ENCODE measurements at regions not wholly inside any gene's neighbourhood (a gene's known extent, or its start where the extent isn't known, plus 50 kb on each side); places are given as distances from the start of the nearest gene placed in this dataset.

DNA sequence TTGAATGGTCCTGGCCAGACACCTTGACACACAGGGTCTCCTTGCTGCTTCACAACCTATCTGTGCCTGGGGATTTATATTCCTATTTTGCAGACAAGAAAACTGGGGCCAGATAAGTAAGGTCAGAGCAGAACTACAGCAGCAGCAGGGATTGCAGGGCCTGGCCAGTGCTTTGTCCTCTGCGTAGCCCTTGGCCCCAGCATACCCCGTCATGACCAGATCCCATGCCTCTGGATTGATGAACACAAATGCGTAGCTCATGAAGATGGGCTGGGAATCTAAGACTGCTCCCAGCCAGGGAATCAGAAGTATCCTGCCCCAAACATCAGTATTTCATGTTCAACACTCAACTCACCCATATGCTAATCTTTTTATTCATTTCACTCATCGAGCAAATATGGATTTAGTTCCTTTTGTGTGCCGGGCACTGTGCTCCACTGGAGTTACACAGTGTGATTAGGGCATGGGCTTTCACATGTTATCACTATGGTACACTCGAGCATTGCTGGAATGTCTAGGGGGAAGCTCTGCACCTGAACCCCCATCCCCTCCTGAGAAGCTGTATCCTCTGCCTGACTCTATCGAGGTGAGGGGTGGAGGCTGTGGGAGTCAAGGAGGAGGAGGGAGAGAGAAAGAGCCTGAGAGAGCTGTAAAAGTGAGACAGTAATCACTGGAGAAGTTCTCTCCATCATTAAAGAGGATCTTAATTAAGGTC is 143.3 kb downstream of the CYP26B1 start:
- DNase-seq (ENCODE audit: low spot score): no peak

DNA sequence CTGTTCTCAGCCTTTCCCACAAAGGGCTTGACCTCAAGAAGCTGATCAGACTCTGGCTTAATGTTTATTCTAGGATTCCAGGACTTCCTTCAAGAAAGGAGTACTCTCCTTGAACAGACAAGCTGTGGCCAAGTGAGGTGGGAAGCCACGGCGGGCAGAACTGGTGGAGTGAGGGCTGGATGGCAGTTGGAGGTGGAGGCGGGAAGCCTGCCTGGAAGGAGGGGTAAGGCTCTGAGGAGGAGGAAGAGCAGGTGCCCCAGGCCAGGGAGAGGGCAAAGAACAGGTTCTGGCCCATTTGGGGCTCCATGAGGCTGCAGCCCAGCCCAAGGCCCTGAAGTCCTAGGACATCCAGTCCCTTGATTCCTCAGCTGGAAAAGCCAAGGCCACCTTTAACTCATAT is 143.9 kb downstream of the CYP26B1 start:
- no peak for DNase-seq (ENCODE audit: low spot score)

DNA sequence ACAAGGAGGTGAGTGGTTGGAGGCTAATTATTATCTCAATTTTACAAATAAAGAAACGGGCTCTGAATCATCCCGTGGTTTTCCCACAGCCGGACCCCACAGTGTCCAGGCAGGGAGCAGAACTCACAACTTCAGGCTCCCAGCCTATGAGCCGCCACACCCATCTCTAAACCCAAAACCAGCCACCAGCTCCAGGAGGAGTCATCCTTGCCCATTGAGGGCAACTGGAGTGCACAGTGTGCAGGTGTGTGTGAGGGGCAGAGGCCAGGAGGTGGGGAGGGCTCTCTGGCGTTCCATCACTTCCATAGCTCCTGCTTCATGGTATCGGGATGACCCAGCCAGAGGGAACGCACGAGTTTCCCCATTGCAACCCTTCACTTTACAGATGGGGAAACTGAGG is 144.5 kb downstream of the CYP26B1 start:
- DNase-seq (ENCODE audit: low spot score): no peak

DNA sequence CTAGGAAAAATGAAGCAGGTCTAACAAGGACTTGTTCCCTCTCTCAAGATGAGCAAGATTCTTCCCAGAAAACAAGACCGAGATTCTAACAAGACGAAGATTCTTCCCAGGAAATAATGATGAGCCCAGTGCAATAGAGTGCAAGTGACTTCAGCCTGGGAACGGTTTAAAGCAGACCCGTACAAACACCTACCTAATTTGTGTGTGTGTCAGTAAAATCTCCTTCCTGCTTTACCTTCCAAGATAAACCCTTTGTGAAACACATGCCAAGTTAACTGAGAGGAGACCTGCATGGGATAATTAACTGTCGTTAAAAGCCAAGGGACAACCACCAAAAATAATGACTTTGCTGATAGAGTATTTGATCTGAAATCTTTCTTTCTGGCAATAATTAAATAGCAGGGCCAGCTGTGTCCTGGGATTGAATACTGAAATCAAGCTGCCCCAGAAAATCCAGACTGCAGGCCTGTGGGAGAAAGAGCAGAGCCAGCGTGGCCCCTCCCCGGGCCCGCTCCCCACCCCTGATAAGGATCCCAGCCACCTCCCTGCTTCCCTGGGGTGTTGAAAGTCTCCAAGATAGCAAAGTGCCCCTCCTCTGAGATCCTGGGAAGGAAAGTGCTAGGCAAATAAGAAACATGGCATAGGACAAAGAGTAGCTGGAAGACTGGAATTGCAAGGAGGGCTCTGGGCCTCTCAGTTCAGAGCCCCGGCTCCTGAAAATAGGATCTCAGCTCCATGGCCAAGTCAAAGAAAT is 145.5 kb downstream of the CYP26B1 start:
- DNase-seq (ENCODE audit: low spot score): no peak

DNA sequence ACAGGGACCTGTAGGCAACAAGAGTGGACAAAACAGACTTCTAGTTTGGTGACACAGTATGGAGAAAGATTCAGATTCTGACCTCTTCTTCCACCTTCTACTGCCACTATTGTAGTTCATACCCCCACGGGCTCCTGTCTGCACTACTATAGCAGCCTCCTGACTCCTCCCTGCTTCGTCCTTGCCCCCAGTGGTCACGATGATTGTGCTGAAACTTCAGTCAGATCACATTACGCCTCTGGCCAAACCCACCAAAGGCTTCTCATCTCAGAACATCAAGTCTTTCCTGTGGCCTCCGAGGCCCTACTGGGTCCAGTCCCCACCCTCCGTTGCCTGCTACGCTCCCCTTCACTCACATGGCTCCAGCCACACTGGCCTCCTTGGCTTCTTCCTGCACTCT is 147.6 kb downstream of the CYP26B1 start:
- no peak for DNase-seq (ENCODE audit: low spot score)

DNA sequence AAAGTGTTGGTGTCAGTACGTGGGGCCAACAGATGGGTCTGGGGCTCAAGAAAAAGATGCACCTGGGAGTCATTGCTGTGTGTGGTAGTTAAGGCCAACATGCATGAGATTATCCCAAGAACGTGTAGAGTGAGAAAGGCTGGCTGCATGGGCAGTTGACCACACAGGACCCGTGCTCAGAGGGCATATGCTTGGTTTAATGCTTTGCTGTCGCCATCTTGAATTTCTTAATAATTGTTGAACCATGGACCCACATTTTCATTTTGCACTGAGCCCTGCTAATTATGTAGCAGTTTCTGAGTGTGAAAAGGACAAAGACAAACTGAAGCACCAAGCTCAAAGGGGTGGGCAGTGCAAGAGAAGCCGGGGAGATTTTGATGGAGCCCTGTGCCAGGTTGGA is 148.1 kb downstream of the CYP26B1 start:
- no peak for DNase-seq (ENCODE audit: low spot score)

DNA sequence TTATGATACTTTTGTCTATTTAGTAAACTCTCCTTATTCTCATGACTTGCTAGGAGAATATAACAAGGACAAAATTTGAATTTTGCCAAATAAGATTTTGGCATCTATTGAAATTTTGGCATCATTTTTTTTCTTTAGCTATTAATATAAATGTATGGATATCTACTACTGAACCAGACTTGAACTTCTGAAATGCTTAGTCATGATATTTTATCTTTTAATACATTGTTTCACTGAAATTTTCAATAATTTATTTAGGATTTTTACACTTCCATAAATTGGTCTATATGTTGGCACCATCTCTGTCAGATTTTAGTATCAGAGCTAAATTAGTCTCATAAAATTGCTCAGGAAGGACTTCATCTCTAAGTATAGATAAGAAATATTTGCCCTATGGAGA is 149.8 kb downstream of the CYP26B1 start:
- no peak for DNase-seq (ENCODE audit: low spot score)

DNA sequence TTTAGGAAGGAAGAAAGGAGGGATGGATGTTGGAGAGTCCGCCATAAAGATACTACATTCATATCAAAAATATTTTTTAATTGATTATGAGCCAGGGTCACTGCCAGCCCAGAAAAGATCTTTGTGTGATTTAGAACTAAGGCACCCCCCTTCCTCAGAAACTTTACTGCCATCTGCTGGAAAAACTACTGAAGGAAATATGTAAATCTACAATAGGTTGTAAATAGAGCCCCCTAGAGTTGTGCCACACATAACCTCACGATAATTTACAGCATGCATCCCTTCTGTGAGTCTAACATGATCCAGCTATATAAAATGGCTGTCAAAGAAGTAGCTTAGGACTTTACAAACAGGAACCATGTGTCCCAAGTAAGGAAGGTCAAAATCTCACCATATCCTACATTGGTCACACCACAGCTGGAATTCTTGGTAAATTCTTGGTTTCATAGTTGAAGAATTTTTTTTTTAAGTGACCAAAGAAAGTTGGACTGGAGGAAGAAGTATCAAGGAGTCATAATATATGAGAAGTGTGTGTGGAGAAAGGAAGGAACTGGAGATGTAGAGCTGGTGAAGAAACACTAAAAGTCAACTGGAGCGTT is 152.5 kb downstream of the CYP26B1 start:
- DNase-seq (ENCODE audit: low spot score): peak; percentile 8

DNA sequence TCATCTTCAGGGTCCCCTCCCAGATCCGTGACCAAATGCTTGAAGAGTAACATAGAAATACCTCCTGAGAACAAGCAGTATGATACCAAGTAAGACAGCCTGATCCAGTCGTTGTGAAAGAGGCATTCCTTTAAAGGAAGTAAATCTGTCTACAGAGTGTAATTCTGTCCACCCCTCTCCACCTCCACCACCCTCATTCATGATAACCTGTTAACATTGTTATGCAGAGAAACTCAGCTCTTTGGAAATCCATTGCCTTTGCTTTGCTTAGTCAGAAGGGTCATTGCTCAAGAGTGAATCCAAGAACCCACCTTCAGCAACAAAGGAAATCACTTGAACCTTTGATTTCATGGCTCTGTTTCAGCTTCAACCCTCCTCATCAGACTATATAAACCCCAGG is 155.6 kb downstream of the CYP26B1 start:
- no peak for DNase-seq (ENCODE audit: low spot score)

DNA sequence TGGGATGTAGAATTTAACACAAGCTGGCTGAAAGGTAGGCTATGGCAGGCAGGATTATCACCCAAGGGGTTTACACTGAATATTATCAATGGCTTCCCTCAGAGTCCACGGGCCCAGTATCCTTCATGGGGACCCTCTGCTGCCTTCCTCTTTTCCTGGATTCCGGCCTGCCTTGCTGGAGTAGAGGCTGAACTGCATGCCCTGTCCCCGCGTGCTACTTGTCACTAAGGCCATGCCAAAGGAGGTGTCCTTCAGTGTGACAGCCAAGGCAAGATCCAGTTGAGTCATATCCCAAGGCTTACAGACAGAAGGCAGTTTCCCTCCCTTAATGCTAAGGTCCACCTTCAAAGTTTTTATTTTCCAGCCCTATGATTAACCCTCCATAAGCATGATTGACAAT is 156.3 kb downstream of the CYP26B1 start:
- no peak for DNase-seq (ENCODE audit: low spot score)

DNA sequence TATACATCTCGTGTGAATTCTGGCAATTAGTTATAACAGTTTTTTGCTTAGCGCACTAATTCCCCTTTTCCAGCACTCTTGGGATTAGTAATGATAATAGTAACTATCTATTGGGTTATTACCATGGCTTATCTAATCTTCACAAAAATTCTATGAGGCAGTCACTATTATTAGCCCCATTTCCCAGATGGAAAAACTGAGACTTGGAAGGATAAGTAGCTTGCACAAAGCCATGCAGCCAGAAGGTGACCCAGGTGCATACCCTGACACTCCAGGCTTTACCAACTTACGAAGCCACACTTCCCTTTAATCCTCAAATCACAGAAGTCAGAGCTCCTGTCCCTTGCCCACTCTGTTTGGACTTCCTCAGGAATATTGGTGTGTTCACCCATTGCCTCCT is 156.8 kb downstream of the CYP26B1 start:
- DNase-seq (ENCODE audit: low spot score): no peak

DNA sequence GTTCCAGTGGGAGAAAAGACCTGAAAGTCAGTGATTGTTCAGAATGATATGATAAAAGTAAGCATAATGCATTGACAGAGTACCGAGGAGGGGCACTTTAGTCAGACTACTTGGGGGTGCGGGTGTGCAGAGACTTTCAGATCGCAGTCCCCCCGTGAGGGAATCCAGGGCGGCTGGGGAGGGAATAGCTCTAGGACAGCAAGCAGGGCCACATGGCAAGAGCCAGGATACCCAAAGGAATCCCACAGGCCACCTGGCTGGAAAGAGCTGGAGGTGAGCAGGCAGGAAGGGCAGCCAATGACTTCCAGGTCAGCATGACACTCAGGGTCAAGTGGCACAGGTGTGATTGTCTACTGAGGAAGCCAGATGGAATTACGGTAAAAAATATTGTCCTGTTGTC is 157.5 kb downstream of the CYP26B1 start:
- DNase-seq (ENCODE audit: low spot score): no peak

DNA sequence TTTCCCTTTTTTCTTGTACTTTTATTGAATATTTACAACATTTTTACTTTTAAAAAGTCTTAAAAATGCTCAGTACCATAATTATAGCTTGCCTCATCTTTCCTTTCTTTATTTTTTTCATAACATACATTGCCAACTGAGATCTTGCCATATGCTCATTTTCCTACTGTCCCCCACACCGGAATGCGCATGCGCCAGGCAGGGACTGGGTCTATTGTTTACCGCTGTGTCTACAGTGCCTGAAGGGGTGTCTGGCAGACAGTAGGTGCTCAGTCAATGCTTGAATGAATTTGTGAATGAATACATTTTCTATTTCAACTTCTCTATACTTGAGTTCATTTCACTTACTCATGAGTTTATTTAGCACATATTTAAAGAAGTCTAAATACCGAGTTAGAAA is 158.0 kb downstream of the CYP26B1 start:
- no peak for DNase-seq (ENCODE audit: low spot score)

DNA sequence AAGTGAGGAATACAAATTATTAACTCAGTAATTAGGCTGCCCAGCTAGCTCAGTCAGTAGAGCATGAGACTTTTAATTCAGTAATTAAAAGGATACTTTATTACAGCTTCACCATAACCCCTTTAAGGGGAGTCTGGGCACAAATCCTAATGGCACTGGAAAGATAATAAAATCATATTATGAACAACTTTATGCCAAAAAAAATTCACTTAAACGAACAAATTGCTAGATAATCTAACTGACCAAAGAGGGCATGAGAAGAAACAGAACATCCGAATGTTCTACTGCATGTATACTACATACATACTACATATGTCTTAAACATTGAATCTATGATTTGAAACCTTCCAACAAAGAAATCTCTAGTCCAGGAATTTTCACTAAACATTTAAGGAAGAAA is 159.5 kb downstream of the CYP26B1 start:
- no peak for DNase-seq (ENCODE audit: low spot score)

DNA sequence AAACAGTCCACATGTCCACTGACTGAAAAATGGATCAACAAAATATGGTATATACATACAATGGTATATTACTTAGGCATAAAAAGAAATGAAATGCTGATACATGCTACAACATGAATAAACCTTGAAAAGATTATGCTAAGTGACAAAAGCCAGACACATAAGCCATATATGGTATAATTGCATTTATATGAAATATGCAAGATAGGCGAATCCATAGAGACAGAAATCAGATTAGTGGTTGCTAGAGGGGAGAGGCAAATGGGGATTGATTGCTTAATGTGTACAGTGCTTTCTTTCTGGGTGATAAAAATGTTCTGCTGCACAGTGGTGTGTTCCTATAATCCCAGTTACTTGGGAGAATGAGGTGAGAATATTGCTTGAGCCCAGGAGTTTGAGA is 171.0 kb downstream of the CYP26B1 start:
- no peak for DNase-seq (ENCODE audit: low spot score)

DNA sequence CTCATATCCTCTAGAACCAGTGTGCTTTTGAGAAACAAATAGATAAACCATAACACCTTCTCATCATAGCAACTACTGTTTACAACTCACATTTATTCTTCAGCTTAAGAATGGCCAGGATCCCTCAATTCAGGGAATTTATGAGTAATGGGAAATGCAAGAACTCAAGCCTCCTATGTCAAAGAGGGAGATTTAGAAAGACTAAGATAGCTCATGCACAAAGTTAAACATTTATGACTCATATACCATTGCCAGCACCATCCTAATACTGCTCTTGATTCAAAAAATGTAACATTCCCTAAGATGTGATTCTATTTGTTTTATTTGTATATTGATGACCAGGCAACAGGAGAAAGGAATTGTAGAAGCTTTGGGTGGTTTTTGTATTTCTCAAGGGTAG is 172.8 kb downstream of the CYP26B1 start:
- DNase-seq (ENCODE audit: low spot score): no peak

DNA sequence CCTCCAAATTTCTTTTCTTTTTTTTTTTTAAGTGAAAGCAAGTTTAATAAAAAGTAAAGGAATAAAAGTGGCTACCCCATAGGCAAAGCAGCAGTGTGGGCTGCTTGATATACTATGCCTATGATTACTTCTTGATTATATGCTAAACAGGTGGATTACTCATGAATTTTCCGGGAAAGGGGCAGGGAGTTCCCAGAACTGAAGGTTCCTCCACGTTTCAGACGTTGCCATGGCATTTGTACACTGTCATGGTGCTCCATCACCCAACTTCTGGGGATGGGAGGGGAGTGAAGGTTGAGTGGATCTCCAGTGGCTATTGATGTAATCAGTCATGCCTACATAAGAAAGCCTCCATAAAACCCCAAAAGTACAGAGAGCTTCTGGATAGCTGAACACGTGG is 176.2 kb downstream of the CYP26B1 start:
- no peak for DNase-seq (ENCODE audit: low spot score)

DNA sequence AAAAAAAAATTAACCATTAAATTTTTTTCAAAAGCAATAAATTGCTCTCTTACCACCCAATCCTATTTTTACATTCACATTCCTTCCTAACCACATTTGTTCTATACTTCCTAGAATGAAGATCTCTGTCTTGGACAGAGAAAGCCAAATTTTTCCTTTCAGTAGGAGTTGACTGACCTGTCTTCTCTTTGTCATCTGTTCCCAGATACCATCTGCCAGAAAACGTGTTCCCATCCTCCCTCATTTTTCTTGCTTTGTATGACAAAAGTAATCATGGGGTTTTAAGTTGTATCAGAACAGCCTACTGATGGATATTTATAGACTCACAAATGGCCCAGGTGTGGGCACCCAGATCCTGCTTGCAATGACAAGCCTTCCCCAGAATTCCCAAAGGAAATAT is 182.1 kb downstream of the CYP26B1 start:
- DNase-seq (ENCODE audit: low spot score): no peak

DNA sequence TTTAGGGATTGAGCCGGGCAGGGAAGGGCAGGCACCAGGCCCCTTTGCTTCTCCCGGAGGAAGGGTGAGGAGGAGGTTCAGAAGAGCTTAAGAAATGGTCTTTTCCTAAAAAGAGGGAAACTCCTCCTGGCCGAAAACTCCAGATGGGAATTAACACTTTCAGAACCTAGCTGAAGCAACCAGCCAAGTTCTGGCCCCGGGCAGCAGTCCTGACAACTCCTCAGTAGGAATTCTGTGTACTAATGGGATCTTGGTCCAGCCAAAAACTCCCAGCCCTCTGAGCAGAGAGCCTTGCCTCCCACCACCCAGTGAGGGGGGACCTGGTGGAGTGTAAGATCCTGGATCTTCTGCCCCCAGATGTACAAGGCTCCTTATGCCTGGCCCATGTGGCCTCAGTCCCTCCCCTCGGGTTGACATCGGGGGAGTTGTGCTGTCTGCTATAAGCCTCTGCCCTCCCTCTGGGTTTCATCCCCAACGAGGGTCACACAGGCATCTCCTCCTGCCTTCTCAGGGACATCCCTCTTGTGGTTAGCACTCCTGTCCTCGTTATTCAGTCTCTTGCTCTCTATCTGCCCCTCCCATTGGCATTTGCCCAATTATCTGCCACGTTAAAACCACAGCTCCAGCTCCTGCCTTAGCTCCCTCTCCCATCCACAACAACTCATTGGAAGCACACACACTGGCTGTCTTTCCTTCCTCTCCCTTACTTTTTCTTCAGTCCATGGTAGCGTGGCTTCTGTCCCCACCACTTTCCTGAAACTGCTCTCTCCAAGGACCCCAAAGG is 184.6 kb downstream of the CYP26B1 start:
- no peak for DNase-seq (ENCODE audit: low spot score)

DNA sequence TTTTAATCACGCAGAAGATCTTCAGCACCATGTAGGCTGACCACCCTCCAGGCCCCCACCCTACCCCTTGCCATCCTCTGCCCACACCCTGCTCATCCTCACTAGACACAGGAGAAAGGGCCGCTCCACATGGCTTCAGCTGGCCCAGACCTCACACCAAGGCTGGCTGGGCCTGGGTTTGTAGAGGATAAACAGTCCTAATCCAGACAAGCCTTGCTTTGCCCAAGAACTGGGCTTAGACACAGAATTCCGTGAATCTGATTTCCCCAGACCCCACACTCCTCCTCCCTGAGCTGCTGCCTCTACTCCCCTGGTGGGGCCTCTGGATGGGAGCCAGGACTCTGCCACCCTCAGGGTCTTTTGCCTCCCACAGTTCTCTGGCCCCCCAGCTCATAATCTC is 185.3 kb downstream of the CYP26B1 start:
- no peak for DNase-seq (ENCODE audit: low spot score)

DNA sequence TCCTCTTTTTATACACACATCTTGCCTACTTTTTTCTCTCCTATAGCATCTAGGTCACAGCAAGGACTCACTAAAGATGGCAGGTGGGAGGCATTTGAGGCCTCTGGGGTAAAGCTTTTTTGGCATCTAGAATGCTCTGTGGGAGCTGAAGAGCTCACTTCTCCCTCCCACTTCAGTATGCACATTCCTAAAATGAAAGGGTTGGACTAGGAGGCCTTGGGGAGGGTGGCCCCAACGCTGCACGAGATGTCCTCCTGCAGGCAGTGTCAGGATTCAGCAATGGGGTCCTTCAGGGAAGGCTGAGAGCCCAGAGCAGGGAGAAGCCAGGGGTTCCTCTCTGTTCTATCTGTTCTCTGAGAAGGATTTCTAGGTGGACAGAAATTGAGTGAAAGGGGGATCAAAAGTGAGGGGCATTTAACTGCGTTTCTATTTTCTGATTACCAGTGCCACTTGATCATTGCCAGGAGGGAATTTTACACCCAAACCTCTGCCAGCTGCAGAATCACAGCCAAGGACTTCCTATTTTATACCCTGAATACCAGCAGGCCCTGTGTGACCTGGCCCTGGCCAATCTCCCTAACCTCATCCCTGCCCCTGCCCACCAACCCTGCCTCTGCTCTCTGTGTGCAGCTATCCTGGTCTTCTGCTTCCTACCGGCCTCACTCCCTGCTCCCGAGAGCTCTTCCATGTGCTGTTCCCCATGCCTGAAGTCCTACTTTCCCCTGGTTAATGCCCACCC is 186.2 kb downstream of the CYP26B1 start:
- no peak for DNase-seq (ENCODE audit: low spot score)

DNA sequence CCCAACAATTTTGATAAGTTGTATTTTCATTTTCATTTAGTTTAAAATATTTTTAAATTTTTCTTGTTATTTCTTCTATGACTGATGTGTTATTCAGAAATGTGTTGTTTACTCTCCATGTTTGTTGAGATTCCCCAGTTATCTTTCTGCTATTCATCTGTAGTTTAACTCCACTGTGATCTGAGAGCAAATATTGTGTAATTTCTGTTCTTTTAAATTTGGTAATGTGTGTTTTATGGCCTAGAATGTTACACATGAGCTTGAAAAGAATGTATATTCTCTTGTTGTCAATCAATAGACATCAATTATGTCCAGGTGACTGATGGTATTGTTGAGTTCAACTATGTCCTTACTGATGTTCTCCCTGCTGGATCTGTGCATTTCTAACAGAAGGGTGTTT is 188.2 kb downstream of the CYP26B1 start:
- DNase-seq (ENCODE audit: low spot score): no peak

Measured in hematopoietic multipotent progenitor cell treated with erythropoietin and hydrocortisone succinate and interleukin-3 and kit ligand, for 17 days (in vitro differentiated cells).